ENCODE measurements at regions not wholly inside any gene's neighbourhood (a gene's known extent, or its start where the extent isn't known, plus 50 kb on each side); places are given as distances from the start of the nearest gene placed in this dataset.
"Not testable (repeated sequence)": the region's sequence is repeated elsewhere in the genome, so short reads cannot be mapped to it uniquely, and the experiment has no call there.

DNA sequence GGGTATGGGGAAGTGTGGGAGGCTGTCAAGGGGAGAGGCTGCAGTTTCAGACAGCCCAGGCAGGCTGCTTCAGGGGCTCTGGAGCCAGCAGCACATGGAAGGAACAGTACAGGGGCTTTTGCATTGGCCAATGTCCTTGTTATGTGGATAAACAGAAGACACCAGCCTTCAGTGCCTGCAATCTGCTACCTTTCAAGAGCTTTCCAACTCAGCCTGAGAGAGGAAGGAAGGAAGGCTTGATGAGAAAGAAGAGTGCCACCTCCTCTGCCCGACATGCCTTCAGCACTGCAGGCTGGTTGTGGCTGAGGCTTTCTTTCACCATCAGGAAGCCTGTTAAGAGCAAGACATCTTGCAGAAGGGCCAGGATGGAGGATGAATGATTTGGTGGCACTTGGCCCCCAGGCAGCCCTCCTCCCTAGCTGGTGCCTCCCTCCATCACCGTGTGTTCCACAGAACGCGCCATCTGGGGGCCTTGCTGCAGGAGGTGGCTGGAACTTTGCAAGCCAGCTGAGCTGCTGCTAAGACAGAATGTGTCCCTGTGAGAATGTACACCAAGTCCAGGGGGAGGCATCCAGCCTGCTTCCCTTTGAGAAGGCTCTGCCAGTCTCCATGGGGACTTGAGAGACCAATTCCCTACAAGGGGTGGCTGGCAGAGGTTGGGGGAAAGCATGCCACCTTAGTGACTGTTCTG, 372.4 kb upstream of the PROX1 start:
- CTCF ChIA-PET = interaction anchor here (1.4 kb wide), 1 partner anchor 84 kb away, joined by 3 read pairs; no protein-coding TSS in a partner anchor
- H3K4me3 Mint-ChIP-seq = no peak overlapping the region
- H3K27ac Mint-ChIP-seq = no peak overlapping the region
- POLR2A ChIA-PET = no interaction called here
- no peaks in the 10 kb centered on the region for H3K36me3 Mint-ChIP-seq (ENCODE audit: low read depth)
- peaks cover 22% of the 10 kb centered on the region for H3K27me3 Mint-ChIP-seq
- DNase-seq = no peak
- no peaks in the 10 kb centered on the region for H3K4me1 Mint-ChIP-seq
- H3K9me3 Mint-ChIP-seq = no peaks in the 10 kb centered on the region

- CTCF ChIA-PET = no interaction called here
- Mint-ChIP-seq H3K27ac (no peak overlapping the region), H3K4me1 (no peaks in the 10 kb centered on the region), H3K27me3 (peaks cover 29% of the 10 kb centered on the region), H3K4me3 (no peak overlapping the region), H3K9me3 (no peaks in the 10 kb centered on the region), H3K36me3 (ENCODE audit: low read depth) (no peaks in the 10 kb centered on the region)
- DNase-seq = no peak
- POLR2A ChIA-PET = no interaction called here
Measured at GRCh38 chr1:213617133-213617532, 370.6 kb upstream of the PROX1 start.

DNA sequence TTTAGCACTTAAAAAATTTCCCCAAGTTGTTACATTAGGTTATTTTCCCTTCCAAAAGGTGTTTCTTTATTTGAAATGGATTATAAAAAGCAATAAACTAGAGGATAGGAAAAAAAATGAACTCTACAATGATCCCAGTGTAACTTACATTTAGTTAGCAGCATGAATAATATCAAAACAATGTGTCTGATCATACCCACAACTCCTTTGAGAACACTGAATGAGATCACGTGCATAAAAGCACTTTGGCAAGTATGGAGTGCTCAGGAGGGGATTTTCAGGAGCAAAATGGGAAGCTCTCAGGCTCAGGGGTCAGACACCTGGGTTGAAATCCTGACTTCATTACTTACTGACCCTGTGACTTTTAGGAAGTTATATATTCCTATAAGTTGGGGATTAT, 369.7 kb upstream of the PROX1 start:
- Mint-ChIP-seq H3K27ac (no peak overlapping the region), H3K4me1 (peaks cover 7% of the 10 kb centered on the region), H3K9me3 (no peaks in the 10 kb centered on the region), H3K36me3 (ENCODE audit: low read depth) (no peaks in the 10 kb centered on the region), H3K4me3 (no peak overlapping the region), H3K27me3 (peaks cover 29% of the 10 kb centered on the region)
- no peak for DNase-seq
- ChIA-PET CTCF (no interaction called here), POLR2A (no interaction called here)

GRCh38 chr1:213619026-213619425, 368.7 kb upstream of the PROX1 start:
- ChIA-PET CTCF (no interaction called here), POLR2A (no interaction called here)
- peaks cover 10% of the 10 kb centered on the region for H3K4me1 Mint-ChIP-seq
- DNase-seq = no peak
- H3K36me3 Mint-ChIP-seq (ENCODE audit: low read depth) = no peaks in the 10 kb centered on the region
- H3K27me3 Mint-ChIP-seq = peaks cover 36% of the 10 kb centered on the region
- no peaks in the 10 kb centered on the region for H3K9me3 Mint-ChIP-seq
- no peak overlapping the region for H3K27ac Mint-ChIP-seq
- no peak overlapping the region for H3K4me3 Mint-ChIP-seq

GRCh38 chr1:213621077-213621476, 366.7 kb upstream of the PROX1 start:
- peaks cover 27% of the 10 kb centered on the region for H3K27me3 Mint-ChIP-seq
- H3K4me3 Mint-ChIP-seq = no peak overlapping the region
- ChIA-PET CTCF (no interaction called here), POLR2A (no interaction called here)
- DNase-seq = no peak
- no peaks in the 10 kb centered on the region for H3K36me3 Mint-ChIP-seq (ENCODE audit: low read depth)
- H3K27ac Mint-ChIP-seq = no peak overlapping the region
- H3K9me3 Mint-ChIP-seq = no peaks in the 10 kb centered on the region
- H3K4me1 Mint-ChIP-seq = peaks cover 10% of the 10 kb centered on the region

- H3K4me3 Mint-ChIP-seq = no peak overlapping the region
- peaks cover 3% of the 10 kb centered on the region for H3K9me3 Mint-ChIP-seq
Measured at GRCh38 chr1:213622365-213623063, 365.3 kb upstream of the PROX1 start.

DNA sequence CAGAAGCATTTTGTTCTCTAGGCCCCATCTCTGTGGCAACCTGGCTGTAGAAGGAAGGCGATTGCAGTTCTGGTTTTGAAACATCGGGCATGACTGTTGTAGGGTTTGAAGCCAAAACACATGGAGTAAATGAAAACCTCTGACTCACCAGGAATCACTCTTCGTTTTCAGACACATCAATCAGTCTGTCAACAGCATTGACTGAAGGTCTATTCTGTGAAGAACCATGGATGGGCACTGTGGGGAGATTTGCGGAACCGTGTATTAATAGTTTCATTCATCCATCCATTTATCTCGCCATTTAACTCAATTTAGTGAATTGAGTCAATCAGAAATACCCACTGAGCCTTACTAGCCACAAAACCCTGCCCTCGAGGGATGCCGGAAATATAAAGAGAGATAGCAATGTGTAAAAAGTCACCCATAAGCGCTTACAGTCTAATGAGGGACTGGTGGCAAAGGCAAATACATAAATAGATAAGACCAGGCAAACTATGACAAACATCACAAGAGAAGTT, 364.6 kb upstream of the PROX1 start:
- Mint-ChIP-seq H3K36me3 (ENCODE audit: low read depth) (no peaks in the 10 kb centered on the region), H3K9me3 (peaks cover 3% of the 10 kb centered on the region), H3K4me1 (peaks cover 10% of the 10 kb centered on the region), H3K4me3 (no peak overlapping the region), H3K27me3 (peaks cover 26% of the 10 kb centered on the region), H3K27ac (no peak overlapping the region)
- no peak for DNase-seq
- ChIA-PET POLR2A (no interaction called here), CTCF (no interaction called here)

More at GRCh38 chr1:213622365-213623063, 365.3 kb upstream of the PROX1 start:
- DNase-seq = peak; percentile 20
- Mint-ChIP-seq H3K27me3 (peaks cover 26% of the 10 kb centered on the region), H3K36me3 (ENCODE audit: low read depth) (no peaks in the 10 kb centered on the region), H3K27ac (no peak overlapping the region), H3K4me1 (peaks cover 10% of the 10 kb centered on the region)
- ChIA-PET CTCF (no interaction called here), POLR2A (no interaction called here)

- Mint-ChIP-seq H3K27ac (no peak overlapping the region), H3K27me3 (peaks cover 23% of the 10 kb centered on the region), H3K4me3 (no peak overlapping the region), H3K9me3 (peaks cover 3% of the 10 kb centered on the region), H3K4me1 (peaks cover 10% of the 10 kb centered on the region), H3K36me3 (ENCODE audit: low read depth) (no peaks in the 10 kb centered on the region)
- DNase-seq = no peak
- ChIA-PET POLR2A (no interaction called here), CTCF (no interaction called here)
Measured at GRCh38 chr1:213623862-213624261, 363.9 kb upstream of the PROX1 start.

DNA sequence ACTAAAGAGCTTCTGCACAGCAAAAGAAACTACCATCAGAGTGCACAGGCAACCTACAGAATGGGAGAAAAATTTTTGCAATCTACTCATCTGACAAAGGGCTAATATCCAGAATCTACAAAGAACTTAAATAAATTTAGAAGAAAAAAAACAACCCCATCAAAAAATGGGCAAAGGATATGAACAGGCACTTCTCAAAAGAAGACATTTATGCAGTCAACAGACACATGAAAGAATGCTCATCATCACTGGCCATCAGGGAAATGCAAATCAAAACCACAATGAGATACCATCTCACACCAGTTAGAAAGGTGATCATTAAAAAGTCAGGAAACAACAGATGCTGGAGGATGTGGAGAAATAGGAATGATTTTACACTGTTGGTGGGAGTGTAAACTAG, 351.0 kb upstream of the PROX1 start:
- H3K4me3 Mint-ChIP-seq; H3K4me1 Mint-ChIP-seq; DNase-seq; CTCF ChIA-PET; H3K27me3 Mint-ChIP-seq; H3K9me3 Mint-ChIP-seq; H3K27ac Mint-ChIP-seq; H3K36me3 Mint-ChIP-seq (ENCODE audit: low read depth); POLR2A ChIA-PET: not testable (repeated sequence)

- DNase-seq = no peak
- Mint-ChIP-seq H3K27ac (no peak overlapping the region), H3K27me3 (peaks cover 7% of the 10 kb centered on the region), H3K4me3 (no peak overlapping the region), H3K36me3 (ENCODE audit: low read depth) (no peaks in the 10 kb centered on the region), H3K4me1 (no peaks in the 10 kb centered on the region), H3K9me3 (no peaks in the 10 kb centered on the region)
- POLR2A ChIA-PET = no interaction called here
- CTCF ChIA-PET = no interaction called here
Measured at GRCh38 chr1:213641312-213641711, 346.5 kb upstream of the PROX1 start.

DNA sequence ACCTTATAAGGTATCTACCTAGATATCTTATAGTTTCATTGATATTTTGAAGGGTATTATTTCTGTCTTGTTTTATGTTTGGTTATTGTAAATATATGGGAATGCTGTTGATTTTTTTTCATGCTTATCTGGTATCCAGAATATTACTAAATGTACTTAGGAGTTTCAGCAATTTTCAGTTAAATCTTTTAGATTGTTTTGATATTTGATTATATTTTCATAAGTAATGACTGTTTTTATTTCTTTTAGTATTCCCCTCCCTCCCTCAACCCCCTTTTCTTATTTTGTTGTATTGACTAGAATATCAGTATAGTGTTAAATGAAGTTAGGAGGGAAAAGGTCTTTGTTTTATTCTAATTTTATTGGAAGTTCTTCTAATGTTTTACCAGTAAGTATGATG, 344.4 kb upstream of the PROX1 start:
- no peak overlapping the region for H3K4me3 Mint-ChIP-seq
- CTCF ChIA-PET = no interaction called here
- no peaks in the 10 kb centered on the region for H3K9me3 Mint-ChIP-seq
- POLR2A ChIA-PET = no interaction called here
- H3K27me3 Mint-ChIP-seq = peaks cover 7% of the 10 kb centered on the region
- DNase-seq = no peak
- H3K36me3 Mint-ChIP-seq (ENCODE audit: low read depth) = no peaks in the 10 kb centered on the region
- no peaks in the 10 kb centered on the region for H3K4me1 Mint-ChIP-seq
- H3K27ac Mint-ChIP-seq = no peak overlapping the region

GRCh38 chr1:213647864-213648650, 339.7 kb upstream of the PROX1 start:
- H3K4me3 Mint-ChIP-seq = no peak overlapping the region
- DNase-seq = no peak
- H3K9me3 Mint-ChIP-seq = no peaks in the 10 kb centered on the region
- CTCF ChIA-PET = no interaction called here
- POLR2A ChIA-PET = no interaction called here
- peaks cover 7% of the 10 kb centered on the region for H3K27me3 Mint-ChIP-seq
- H3K4me1 Mint-ChIP-seq = no peaks in the 10 kb centered on the region
- H3K36me3 Mint-ChIP-seq (ENCODE audit: low read depth) = no peaks in the 10 kb centered on the region
- H3K27ac Mint-ChIP-seq = no peak overlapping the region

DNA sequence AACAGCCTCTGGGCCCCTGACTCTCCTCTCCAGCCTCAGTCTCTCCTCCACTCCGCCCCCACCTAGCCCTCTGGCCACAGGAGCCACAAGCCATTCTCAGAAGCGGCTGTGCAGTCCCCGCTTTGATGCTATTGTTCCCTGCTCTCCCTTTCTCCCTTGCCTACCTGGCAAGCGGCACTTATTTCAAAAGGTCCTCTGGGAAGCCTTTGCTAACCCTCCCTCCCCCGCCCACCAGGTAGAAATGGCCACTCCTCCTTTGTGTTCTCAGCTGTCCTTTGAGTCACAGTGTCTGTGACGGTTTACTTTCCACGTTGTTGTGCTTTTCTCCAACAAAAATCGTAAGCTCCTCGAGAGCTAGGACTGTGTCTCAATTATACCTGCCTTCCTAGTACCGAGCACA, 338.4 kb upstream of the PROX1 start:
- ChIA-PET POLR2A (no interaction called here), CTCF (no interaction called here)
- H3K4me3 Mint-ChIP-seq = no peak overlapping the region
- peaks cover 5% of the 10 kb centered on the region for H3K27me3 Mint-ChIP-seq
- no peaks in the 10 kb centered on the region for H3K9me3 Mint-ChIP-seq
- no peak for DNase-seq
- H3K27ac Mint-ChIP-seq = no peak overlapping the region
- H3K4me1 Mint-ChIP-seq = no peaks in the 10 kb centered on the region
- no peaks in the 10 kb centered on the region for H3K36me3 Mint-ChIP-seq (ENCODE audit: low read depth)

All from activated CD4-positive, alpha-beta T cell treated with anti-CD3 and anti-CD28 coated beads, Interleukin-2, amount 10 ng/mL, durations not matched to agents 7 days and 5 days (primary cell).